NCI-H1092 treated with DMSO at 0.1 percent for 48 hours (cell line): ENCODE measurements at regions not wholly inside any gene's neighbourhood (a gene's known extent, or its start where the extent isn't known, plus 50 kb on each side); places are given as distances from the start of the nearest gene placed in this dataset.
A peak's percentile ranks its signal among the peaks of the same experiment; 100 is the strongest.

Experiments
- DNase-seq: peaks from one replicate; lab custom pipeline; 2025; lab: John Stamatoyannopoulos, UW

DNA sequence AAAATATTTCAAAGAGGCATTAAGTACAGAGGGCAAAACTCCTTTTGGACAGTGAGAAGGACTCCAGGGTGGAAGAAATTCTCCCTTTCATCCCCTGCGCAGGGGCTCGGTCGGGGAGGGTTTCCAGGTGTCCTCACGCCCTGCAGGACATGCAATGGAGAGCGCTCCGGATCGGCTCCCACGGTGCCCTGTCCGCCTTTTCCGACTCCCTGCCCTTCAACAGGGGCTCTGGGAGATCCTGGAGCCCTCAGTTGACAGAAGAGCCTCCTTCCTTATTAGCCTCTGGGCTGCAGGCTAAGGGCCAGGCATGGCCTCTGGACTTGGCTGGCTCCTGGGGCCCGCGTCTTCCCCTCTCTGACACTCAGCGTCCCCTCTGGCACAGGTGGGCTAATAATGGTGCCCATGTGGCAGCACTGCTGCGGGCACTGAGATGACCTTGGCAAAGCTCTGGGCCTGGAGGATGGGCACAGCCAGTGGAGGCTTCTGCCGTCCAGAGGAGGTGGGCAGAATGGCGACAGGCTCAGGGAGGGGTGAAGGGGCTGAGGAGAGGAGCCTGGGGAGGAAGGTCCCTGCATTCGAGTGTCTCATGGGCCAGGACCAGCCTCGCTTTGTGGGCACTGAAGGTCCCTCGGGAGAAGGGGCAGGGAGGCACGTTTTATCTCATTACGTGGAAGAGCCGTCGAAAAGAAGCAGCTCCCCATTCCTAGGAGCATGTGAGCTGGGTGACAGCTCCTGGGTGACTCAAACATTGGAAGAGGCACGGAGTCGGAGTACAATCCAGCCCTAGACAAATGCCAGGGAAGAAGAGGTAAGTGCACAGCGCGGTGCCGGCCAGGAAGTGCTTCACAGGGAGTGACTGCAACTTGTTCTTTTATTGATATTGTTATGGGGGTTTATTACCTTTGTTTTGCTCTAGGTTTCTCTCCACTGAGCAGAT is 161.7 kb downstream of the IRF8 start:
- DNase-seq: no peak

DNA sequence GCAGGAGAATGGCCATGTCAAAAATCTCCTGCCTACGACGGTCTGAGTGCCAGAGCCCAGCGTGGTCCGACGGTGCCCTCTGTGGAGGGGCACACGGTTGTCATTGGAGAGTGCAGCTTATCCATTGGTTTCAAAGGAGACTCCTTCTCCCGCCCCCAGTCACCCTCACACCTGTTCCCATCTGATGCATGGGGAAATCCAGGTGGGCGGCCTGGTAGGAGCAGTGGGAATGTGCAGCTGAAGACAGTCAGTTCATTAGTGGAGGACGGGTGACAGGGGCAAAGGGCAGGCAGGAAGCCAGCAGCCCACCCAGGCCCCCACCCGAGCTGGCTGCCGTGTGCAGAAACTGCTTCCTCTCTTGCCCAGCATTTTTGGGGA is 162.3 kb downstream of the IRF8 start:
- no peak for DNase-seq

DNA sequence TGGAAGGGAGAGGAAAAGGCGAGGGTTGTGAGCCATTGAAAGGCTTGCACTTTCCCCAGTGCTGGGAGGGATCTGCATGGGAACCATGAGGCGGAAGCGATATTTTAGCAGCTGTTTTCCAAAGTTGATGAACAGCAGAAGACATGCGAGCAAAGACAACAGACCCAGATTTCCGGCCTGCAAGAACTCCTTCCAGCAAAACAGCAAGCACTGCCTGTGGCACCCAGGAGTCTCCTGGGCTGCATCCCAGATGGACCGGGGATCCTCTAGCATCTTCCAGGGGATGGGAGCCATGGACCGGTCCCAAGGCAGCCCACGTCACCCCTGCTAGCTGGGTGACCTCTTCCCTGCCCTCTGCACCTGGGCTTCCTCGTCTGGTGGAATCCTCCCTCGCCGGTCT is 162.8 kb downstream of the IRF8 start:
- DNase-seq: no peak

DNA sequence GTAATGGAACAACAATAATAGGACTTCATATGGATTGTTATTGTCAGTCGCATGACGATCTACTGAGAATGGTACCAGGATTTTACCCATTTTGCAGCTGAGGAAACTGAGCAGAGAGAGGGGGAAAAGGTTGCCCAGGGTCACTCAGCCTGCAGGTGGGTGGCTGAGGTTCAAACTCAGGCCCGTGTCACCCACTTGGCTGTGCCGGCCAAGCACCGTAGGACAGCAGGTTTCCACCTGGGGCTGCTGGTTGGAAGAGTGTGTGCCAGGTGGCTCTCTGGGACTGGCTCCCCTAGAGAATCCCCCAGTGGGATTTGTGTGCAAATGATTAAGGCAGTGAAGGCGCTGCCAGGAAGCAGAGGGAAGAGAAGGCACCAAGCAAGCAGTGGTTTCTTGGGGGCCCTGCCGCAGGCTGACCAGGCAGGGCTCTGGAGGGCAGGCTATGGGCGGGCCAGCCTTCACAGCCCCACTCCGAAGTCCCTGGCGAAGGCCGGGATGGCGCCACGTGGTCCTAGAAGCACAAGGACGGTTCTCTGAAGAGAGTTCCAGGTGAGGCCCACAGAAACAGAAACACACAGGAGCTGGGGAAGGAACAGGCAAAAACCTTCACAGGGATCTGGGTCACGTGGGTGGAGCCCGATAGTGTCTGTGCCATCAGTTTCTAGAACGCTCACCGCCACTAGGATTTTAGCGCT is 163.5 kb downstream of the IRF8 start:
- no peak for DNase-seq

DNA sequence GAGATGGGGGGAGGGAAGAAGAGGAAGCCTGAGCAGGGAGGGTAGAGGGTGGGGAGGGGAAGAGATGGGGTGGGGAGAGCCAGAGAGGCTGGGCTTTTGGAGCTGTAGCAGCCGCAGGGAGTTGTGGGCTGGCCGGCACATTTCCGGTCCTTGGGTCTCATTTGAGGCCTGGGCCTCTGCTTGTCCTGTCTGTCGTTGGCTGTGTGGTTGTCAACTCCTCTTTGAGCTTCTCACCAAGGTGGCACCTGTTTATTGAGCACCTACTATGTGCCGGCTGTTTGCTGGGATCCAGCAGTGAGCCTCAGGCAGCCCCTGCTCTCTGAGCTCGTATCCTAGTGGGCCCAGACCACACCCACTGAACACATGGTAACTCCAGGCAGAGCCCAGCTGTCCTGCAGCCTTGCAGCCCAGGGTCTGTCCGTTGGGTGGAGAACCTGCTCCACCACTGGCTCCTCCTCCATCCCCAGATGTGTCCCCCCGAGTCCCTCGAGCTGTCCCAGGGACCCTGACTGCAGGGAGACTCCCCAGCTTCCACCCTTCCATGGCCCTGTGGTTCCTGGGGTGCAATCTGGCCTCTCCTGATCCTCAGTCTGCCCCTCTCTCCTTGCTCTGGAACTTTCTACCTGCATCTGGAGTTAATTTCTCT is 164.9 kb downstream of the IRF8 start:
- DNase-seq: no peak

DNA sequence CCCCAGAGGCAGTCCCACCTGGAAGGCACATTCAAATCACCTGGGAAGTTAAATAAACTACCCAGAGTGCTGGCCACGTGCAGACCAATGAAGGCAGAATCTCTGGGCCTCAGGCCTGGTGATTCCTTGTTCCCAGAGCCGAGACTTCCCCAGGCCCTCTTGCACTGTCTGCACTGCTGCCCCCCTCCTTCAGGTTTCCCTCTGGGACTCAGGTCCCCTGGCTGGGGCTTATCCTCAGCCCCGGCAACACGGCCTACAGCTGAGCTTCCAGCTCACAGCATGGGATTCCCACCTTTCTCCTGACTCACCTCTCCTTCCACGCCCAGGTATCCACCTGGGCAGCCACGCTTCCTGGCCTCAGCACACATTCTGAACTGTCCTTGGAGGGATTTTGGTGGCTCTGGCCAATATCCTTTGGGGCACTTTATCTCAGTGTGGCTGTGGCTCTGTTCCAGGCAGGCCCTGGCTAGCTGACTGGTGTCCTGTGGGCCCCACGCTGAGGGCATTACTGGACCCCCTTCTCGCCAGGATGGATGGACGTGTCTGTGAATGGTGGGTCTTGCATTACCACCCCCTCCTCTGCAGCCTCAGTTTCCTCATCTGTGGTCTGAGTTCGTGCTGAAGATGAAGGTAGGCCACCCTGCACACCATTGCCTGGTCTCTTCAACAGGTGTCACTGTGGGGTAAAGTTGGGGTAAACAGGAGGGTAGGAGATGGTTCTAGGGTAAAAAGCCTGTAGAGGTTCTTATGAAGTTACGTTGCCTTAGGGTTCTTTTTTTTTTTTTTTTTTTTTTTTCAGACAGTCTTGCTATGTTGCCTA is 165.7 kb downstream of the IRF8 start:
- no peak for DNase-seq

DNA sequence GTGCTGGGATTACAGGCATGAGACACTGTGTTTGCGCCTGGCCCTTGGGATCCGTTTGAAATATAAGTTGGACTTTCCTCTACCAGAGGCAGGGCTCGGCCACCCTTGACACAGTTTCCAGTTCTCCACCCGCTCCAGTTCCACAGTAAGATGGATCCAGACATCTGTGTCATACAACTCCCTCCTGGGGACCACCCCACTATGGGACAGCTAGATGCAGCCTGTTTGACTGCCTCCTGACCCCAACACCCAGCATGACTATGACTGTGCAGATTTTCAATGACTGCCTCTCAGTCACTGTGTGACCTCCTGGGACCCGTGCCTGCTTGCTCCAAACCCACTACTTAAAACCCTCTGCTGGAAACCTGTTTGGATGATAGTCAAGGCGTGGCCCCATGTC is 166.7 kb downstream of the IRF8 start:
- DNase-seq: no peak

DNA sequence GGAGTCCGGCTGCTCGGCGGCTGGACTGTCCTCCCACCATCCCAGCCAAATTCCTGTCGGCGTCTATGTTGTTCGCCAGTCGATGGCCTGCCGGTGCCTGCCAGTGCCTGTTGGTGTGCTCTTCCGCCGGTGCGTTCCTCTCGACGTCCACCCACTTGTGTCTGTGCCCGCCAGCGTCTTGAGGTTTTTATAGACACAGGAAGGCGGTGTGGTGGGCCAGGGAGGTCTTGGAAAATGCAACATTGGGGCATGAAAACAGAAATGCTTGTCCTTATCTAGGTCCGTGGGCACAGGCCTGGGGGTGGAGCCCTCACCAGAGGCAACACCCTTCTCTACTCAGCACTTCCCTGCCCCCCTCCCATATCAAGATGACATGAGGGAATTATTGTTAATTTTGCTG is 167.8 kb downstream of the IRF8 start:
- DNase-seq: no peak

DNA sequence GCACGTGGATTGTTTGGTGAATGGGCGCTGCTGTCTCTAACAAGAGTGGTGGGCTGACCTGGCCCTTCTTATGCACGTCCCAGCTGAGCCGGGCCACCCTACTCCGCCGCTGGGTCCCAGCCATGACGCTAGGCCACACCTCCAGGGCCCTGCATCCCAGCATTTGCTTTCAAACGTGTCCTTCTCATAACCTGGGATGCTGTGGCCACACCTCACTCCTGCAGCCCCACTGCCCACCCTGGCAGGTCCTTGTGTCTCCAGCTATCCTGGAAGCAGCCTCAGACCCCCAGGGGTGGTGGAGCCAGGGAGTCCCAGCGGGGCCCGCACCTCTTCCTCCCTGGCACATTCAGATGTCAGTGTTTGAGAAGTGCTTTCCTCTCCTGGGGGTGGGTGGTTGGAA is 168.6 kb downstream of the IRF8 start:
- DNase-seq: no peak

DNA sequence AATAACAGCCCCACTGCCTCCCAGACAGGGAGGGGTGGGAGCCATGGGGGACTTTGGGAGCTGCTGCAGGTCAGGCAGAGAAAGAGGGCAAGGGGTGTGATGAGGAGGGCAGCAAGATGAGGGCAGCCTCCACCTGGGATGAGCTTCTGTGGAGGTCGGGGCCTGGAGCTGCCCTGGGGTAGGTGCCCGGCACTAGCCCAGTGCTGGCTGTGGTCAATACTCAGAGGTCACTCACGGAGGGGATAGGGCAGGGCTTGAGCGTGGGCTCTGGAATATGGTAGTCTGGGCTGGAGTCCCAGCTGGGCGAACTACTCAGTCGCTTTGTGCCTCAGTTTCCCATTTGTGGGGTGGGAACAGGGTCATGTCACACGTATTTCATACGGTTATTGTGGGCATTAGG is 169.0 kb downstream of the IRF8 start:
- no peak for DNase-seq

DNA sequence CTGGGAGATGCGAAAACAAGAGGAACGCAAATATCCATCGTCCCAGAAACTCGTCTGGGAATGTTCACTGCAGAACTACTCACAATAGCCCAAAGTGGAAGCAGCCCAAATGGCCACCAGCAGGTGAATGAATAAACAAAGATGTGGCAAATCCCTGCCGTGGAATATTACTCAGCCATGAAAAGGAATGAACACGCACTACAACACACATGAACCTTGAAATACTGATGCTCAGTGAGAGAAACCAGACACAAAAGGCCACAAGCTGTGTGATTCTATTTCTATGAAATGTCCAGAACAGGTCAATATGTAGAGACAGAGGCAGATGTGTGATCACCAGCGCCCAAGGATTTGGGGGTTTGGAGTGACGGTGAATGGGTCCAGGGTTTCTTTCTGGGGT is 169.8 kb downstream of the IRF8 start:
- no peak for DNase-seq

DNA sequence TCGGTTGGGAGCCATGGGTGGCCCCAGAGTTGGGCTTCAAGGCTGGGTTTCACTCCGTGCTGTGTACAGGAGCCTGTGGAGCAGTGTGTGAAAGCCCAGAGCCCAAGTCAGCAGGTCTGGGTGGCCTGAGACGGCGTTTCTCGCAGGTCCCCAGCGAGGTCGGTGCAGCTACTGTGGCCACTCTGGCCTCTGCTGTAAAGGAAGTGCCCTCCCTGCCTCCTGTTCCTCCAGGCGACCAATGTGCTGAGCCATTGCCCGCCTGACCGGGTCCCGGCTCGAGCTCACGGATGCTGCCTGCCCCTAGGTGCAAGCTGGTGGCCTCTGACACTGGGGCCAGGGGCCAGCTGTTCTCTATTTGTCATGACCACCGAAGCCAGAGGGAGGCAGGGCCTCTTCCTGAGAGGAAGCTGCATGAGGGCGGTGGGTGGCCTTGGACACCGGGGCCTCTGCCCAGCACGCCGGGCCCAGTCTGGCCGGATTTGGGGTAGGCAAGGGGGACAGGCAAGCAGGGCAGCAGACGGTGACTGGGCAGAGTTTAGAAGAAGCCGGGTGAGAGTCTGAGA is 170.9 kb downstream of the IRF8 start:
- no peak for DNase-seq

DNA sequence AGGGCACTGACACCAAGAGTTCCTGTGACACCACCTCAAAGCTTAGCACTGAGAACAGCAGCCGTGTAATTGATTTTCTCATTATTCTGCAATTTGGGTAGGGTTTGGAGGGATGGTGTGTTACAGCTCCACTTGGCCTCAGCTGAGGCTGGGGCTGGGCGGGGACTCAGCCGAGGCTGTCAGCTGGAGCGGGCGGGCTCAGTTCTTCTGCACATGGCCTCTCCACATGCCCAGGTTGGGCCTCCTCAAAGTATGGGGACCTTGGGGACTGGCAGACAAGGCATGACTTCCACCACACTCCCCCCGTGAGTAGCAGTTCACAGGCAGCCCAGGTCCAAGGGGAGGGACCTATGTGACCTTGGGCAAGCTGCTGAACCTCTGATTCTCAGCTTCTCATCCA is 171.5 kb downstream of the IRF8 start:
- no peak for DNase-seq

DNA sequence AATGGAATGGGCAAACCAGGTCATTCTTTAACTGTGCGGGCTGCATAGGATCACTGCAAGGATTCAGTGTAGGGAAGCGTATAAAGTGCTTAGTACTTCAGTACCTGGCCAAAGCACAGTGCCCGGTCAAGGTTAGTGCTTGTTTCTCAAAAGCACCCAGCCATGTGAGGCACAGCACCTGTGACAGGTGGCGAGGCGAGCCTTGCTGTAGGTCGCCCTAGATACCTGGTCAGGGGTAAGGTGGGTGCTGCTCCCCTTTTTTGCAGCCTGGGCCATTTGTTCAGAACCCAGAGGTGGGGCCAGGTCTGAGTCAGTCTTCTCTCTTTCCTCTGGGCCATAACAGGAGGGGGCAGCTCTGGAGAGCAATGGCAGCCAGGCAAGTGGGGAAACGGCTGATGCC is 172.0 kb downstream of the IRF8 start:
- no peak for DNase-seq

DNA sequence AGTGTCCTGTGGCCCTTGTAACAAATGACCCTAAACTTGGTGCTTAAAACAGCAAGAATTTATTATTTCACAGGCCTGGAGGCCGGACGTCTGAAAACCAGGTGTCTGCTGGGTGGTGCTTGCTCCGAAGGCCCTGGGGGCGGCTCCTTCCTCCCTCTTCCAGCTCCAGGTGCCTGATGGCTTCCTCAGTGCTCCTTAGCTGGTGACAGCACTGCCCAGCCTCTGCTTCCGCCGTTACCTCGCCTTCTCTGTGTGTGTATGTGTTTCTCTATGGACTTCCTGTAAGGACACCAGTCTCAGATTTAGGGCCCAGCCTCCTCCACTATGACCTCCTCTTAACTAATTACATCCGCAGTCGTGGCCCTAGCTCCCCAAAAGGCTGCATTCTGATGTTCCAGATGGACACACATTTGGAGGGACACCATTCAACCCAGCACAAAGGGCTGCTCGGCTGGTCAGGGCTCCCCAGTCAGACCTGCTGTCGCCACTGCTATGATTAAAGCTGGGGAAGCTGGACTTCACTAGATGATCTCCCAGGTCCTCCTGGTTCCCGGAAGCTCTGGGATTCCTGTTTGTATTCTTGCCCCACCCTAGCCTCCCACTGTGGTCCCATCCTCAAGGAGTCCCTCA is 172.8 kb downstream of the IRF8 start:
- no peak for DNase-seq

DNA sequence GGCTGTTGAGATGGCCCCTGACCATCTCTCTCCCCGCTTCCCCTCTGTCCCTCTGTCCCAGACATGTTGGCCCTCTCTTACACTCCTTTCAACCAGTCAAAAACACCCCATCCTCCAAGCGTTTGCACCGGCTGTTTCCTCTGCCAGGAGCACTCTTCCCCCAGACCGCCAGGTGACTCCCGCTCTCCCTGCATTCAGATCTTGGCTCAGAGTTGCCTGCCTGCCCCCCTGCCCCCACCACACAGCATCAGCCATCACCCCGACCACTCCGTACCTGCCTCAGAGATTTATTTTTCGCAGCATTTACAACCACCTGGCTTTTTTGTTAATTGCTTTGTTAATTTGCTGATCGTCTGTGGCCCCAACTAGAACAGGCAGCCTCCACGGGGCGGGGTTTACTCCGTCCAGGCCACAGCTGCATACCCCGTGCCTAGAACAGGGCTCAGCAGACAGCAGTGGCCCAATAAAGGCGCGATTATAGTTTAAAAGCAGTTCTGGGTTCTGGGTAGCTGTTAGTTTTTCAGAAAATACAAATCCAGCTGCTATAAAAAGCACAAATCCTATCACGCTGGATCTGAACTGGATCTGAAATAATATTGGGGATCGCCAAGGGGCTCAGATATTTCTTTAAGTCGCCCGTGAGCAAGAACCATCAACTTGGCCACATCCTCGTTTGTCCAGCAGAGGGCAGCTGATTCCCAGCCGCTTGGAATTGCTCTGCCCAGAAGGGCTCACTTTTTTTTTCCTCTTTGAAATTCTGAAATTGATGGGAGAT is 173.6 kb downstream of the IRF8 start:
- DNase-seq: peak; percentile 21

DNA sequence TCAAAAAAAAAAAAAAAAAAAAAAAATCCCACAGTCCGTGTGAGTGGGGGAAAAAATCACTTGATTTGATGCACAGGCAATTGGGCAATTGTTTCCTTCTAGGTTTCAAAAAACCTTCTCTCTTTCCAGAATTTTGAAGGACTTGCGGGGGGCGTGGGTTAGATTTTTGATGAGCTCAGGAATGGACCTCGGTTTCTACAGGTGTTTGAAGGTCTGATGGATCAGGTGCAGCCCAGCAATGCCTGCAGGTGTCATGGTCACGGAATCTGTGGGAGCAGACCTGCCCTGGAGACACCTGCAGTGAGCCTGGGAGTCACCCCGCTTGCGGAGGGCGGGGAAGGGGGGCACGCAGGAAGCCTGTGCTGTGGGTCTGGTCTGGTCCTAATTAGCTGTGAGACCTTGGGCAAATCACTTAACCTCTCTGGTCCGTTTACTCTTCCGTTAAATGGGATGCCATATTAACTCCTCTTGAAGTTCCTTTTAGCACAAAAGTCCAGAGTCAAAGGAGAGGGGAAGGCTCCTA is 174.2 kb downstream of the IRF8 start:
- DNase-seq: no peak

DNA sequence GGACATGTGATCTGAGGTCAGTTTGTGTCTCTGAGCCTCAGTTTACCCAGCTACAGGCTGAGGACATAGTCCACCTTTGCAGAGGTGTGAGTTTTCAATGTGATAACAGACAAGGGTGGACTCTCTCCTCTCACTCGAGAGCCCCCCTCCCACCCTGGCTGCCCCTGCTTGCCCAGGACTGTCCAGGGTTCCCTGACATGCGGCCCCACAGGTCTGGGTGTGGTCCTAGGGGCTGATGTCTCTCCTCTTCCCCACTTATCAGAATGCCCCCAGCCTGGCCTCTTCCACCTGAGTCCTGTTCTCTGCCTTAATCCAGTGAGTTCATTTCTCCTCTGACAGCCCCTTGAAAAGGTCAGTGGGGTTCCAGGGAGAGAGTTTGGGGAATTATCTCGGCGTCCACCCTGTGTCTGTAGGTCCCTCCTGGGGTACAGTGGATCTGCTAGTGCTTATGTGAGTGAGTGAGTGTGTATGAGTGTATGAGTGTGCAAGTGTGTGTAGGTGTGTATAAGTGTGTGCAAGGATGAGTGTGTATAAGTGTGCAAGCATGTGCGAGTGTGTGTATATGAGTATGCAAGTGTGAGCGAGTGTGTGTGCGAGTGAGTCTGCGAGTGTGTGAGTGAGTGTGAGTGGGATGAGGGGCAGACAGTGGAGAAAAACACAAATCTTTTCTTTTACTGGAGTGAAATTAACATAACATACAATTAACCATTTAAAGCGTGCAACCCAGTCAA is 175.0 kb downstream of the IRF8 start:
- DNase-seq: no peak

DNA sequence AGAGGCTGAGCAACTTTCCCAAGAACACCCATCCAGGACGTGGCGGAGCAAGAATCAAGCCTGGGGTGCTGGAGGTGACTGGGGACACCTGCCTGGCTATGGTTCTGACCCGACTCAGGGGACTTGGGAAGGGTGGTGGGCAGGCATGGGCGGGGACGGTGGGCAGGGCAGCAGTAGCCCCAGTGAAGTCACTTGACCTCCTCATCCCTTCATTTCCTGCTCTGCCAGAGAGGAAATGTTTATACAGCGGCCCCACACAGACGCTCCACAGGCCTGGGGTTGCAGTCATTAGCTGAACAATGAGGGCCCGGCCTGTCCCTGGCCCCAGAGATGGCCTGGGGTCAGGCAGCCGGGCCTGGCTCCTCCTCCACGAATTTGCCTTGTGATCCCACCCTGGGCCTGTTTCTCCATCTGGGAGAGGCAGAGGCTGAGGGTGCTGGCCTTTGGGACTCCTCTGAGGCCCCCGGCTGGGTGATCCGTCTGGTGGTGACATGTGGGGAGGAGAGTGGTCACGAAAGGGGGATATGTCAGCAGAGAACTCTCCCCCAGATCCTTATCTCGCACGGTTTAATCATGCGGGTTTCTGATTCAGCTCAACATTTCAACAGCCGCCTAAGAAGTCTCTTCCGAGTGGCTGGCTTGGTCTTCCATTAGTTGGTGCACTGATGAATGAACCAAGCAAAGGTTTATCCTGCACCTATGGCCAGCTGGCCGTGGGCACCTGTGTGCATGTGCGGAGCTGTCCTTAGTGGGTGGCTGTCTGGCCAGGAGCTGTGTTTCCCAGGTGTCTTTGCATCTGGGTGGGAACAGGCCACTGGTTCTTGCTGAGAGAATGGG is 175.9 kb downstream of the IRF8 start:
- DNase-seq: no peak
